ENCODE measurements at regions not wholly inside any gene's neighbourhood (a gene's known extent, or its start where the extent isn't known, plus 50 kb on each side); places are given as distances from the start of the nearest gene placed in this dataset.

GRCh38 chr12:38402811-38403210, 86.2 kb downstream of the ALG10B start:
- Mint-ChIP-seq H3K9me3 (peaks cover 0 to 14% (median 10%) of the 10 kb centered on the region in 8 donors), H3K27me3 (no peaks in the 10 kb centered on the region), H3K4me3 (no peak overlapping the region), H3K36me3 (no peaks in the 10 kb centered on the region), H3K27ac (no peak overlapping the region), H3K4me1 (no peaks in the 10 kb centered on the region)
- no peaks in the 10 kb centered on the region for H3K9me3 ChIP-seq (ENCODE audit: control insufficient read depth in 1 of 2, low read length in 2 of 2)
- intact Hi-C loops (cut with micrococcal nuclease), result no loop called here
- no peaks in the 10 kb centered on the region for H3K27me3 ChIP-seq (ENCODE audit: insufficient read depth, low read length)
- CTCF ChIA-PET (ENCODE audit: partially characterized antibody), result no interaction called here
- H3K36me3 ChIP-seq (ENCODE audit: insufficient read depth, low read length), result no peaks in the 10 kb centered on the region
- no peak overlapping the region for H3K4me3 ChIP-seq (ENCODE audit: low read length in 2 of 2)
- H3K27ac ChIP-seq (ENCODE audit: low read depth, low read length), result no peak overlapping the region
- no peak for DNase-seq
- no peaks in the 10 kb centered on the region for H3K4me1 ChIP-seq (ENCODE audit: insufficient read depth, low read length)
- POLR2A ChIA-PET (ENCODE audit: partially characterized antibody), result no interaction called here

DNA sequence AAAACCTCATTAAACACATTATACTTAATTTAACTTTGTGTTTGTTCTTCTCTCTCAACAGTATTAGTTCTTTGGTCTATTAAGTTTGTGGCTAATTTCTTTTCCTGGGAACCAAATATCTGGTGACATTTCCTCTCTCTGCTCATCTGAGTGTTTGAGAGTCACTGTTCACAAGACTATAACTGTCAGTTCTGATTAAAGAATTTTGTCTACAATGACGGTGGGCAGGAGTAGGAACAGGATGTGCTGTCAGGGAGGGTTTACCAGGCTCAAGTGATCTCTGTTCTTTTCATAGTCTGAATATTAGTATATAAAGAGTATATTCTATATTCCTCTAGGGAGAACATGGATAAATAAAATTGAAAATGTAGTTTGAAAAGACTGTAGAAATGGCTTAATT, 92.9 kb downstream of the ALG10B start:
- ChIA-PET CTCF (ENCODE audit: partially characterized antibody) (no interaction called here), POLR2A (ENCODE audit: partially characterized antibody) (no interaction called here)
- no peaks in the 10 kb centered on the region for H3K36me3 ChIP-seq (ENCODE audit: insufficient read depth, low read length)
- no peak overlapping the region for H3K27ac Mint-ChIP-seq
- no peaks in the 10 kb centered on the region for H3K27me3 ChIP-seq (ENCODE audit: insufficient read depth, low read length)
- no peaks in the 10 kb centered on the region for H3K4me1 Mint-ChIP-seq
- H3K9me3 Mint-ChIP-seq, result peaks cover 0 to 12% (median 2%) of the 10 kb centered on the region in 8 donors
- H3K36me3 Mint-ChIP-seq, result no peaks in the 10 kb centered on the region
- no peak for DNase-seq
- H3K4me3 ChIP-seq (ENCODE audit: low read length in 2 of 2), result no peak overlapping the region
- H3K9me3 ChIP-seq (ENCODE audit: control insufficient read depth in 1 of 2, low read length in 2 of 2), result no peaks in the 10 kb centered on the region
- intact Hi-C loops (cut with micrococcal nuclease), result no loop called here
- no peaks in the 10 kb centered on the region for H3K4me1 ChIP-seq (ENCODE audit: insufficient read depth, low read length)
- no peak overlapping the region for H3K27ac ChIP-seq (ENCODE audit: low read depth, low read length)
- no peak overlapping the region for H3K4me3 Mint-ChIP-seq
- H3K27me3 Mint-ChIP-seq, result no peaks in the 10 kb centered on the region

DNA sequence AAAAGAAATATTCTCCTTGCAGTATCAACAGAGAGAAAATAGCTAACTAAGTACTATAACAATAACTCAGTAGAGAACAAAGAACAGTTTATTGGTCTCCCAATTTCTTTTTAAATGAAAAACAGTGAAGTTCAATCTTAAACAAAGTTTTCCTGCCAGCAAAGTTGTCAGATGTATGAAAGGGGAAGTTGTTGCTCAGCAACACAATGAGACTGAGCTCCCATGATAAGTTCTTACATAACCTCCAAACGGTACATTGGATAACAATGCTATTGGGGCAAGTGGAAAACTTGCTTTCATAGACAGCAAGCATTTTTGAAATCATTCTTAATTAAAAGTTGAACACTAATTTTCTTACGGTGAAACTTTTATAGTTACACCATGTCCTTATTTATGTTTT, 94.9 kb downstream of the ALG10B start:
- H3K27me3 ChIP-seq (ENCODE audit: insufficient read depth, low read length), result no peaks in the 10 kb centered on the region
- ChIA-PET POLR2A (ENCODE audit: partially characterized antibody) (no interaction called here), CTCF (ENCODE audit: partially characterized antibody) (no interaction called here)
- H3K9me3 Mint-ChIP-seq, result peaks cover 0 to 7% (median 3%) of the 10 kb centered on the region in 8 donors
- H3K4me1 Mint-ChIP-seq, result no peaks in the 10 kb centered on the region
- H3K36me3 Mint-ChIP-seq, result no peaks in the 10 kb centered on the region
- no peak overlapping the region for H3K4me3 Mint-ChIP-seq
- H3K36me3 ChIP-seq (ENCODE audit: insufficient read depth, low read length), result no peaks in the 10 kb centered on the region
- no peak overlapping the region for H3K27ac Mint-ChIP-seq
- H3K27me3 Mint-ChIP-seq, result no peaks in the 10 kb centered on the region
- intact Hi-C loops (cut with micrococcal nuclease), result no loop called here
- H3K27ac ChIP-seq (ENCODE audit: low read depth, low read length), result no peak overlapping the region
- no peaks in the 10 kb centered on the region for H3K9me3 ChIP-seq (ENCODE audit: control insufficient read depth in 1 of 2, low read length in 2 of 2)
- H3K4me1 ChIP-seq (ENCODE audit: insufficient read depth, low read length), result no peaks in the 10 kb centered on the region
- DNase-seq, result no peak
- no peak overlapping the region for H3K4me3 ChIP-seq (ENCODE audit: low read length in 2 of 2)

GRCh38 chr12:38411946-38412345, 95.4 kb downstream of the ALG10B start:
- Histone ChIP-seq H3K27ac (ENCODE audit: low read depth, low read length) (no peak overlapping the region), H3K36me3 (ENCODE audit: insufficient read depth, low read length) (no peaks in the 10 kb centered on the region), H3K4me3 (ENCODE audit: low read length in 2 of 2) (no peak overlapping the region), H3K9me3 (ENCODE audit: control insufficient read depth in 1 of 2, low read length in 2 of 2) (no peaks in the 10 kb centered on the region), H3K4me1 (ENCODE audit: insufficient read depth, low read length) (no peaks in the 10 kb centered on the region), H3K27me3 (ENCODE audit: insufficient read depth, low read length) (no peaks in the 10 kb centered on the region)
- no peaks in the 10 kb centered on the region for H3K4me1 Mint-ChIP-seq
- intact Hi-C loops (cut with micrococcal nuclease), result no loop called here
- H3K36me3 Mint-ChIP-seq, result no peaks in the 10 kb centered on the region
- ChIA-PET CTCF (ENCODE audit: partially characterized antibody) (no interaction called here), POLR2A (ENCODE audit: partially characterized antibody) (no interaction called here)
- peaks cover 0 to 7% (median 2%) of the 10 kb centered on the region in 8 donors for H3K9me3 Mint-ChIP-seq
- H3K4me3 Mint-ChIP-seq, result no peak overlapping the region
- no peak for DNase-seq
- H3K27me3 Mint-ChIP-seq, result no peaks in the 10 kb centered on the region
- H3K27ac Mint-ChIP-seq, result no peak overlapping the region

DNA sequence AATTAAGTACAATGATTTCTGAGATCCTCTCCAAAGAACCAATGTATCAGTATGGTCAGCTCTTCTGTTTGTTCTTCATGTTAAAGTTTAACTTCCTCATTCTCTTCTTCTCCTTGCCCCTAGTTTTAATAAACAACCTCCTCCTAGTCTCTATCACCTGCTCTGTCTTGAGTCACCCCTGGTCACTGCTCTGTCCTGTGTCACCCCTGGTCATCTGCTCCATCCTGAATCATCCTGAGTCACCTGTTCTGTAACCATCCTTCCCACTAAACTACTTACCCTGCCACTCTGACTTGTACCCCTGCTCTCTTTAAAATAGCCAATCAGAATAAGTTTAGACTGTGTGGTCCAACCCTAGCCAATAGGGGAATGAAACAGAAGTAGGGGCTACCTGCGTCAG, 100.5 kb downstream of the ALG10B start:
- DNase-seq, result no peak
- intact Hi-C loops (cut with micrococcal nuclease), result no loop called here
- ChIA-PET POLR2A (ENCODE audit: partially characterized antibody) (no interaction called here), CTCF (ENCODE audit: partially characterized antibody) (no interaction called here)
- Mint-ChIP-seq H3K9me3 (peaks cover 0 to 19% (median 6%) of the 10 kb centered on the region in 8 donors), H3K4me1 (no peaks in the 10 kb centered on the region), H3K4me3 (no peak overlapping the region), H3K27ac (no peak overlapping the region), H3K36me3 (no peaks in the 10 kb centered on the region), H3K27me3 (no peaks in the 10 kb centered on the region)
- Histone ChIP-seq H3K4me3 (ENCODE audit: low read length in 2 of 2) (no peak overlapping the region), H3K27me3 (ENCODE audit: insufficient read depth, low read length) (no peaks in the 10 kb centered on the region), H3K4me1 (ENCODE audit: insufficient read depth, low read length) (no peaks in the 10 kb centered on the region), H3K36me3 (ENCODE audit: insufficient read depth, low read length) (no peaks in the 10 kb centered on the region), H3K27ac (ENCODE audit: low read depth, low read length) (no peak overlapping the region), H3K9me3 (ENCODE audit: control insufficient read depth in 1 of 2, low read length in 2 of 2) (no peaks in the 10 kb centered on the region)

DNA sequence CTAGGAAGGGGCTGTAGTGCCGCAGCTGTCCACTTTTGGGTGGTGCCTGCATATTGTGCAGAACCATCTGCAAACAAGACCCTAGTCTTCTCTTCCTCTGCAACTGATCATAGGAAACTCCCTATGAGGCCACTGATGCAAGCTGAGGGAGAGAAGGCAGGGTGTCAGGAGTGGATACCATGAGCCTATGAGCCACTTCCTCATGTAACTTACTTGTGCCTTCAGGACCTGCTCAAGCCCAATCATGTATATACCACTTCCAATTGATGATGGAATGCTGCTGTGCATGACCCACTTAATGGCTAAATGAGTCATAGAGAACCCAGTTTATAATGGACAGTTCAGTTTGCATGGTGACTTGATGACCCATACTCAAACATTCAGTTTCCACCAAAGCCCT, 107.9 kb downstream of the ALG10B start:
- H3K27ac Mint-ChIP-seq, result no peak overlapping the region
- H3K36me3 ChIP-seq (ENCODE audit: insufficient read depth, low read length), result no peaks in the 10 kb centered on the region
- intact Hi-C loops (cut with micrococcal nuclease), result no loop called here
- H3K27ac ChIP-seq (ENCODE audit: low read depth, low read length), result no peak overlapping the region
- H3K9me3 ChIP-seq (ENCODE audit: control insufficient read depth in 1 of 2, low read length in 2 of 2), result no peaks in the 10 kb centered on the region
- peaks cover 0 to 14% (median 6%) of the 10 kb centered on the region in 8 donors for H3K9me3 Mint-ChIP-seq
- peak in 1 of 5 donors; percentile 22 for DNase-seq
- H3K4me1 Mint-ChIP-seq, result no peaks in the 10 kb centered on the region
- no peak overlapping the region for H3K4me3 ChIP-seq (ENCODE audit: low read length in 2 of 2)
- CTCF ChIA-PET (ENCODE audit: partially characterized antibody), result no interaction called here
- no peaks in the 10 kb centered on the region for H3K27me3 ChIP-seq (ENCODE audit: insufficient read depth, low read length)
- no peak overlapping the region for H3K4me3 Mint-ChIP-seq
- H3K36me3 Mint-ChIP-seq, result no peaks in the 10 kb centered on the region
- H3K27me3 Mint-ChIP-seq, result no peaks in the 10 kb centered on the region
- no peaks in the 10 kb centered on the region for H3K4me1 ChIP-seq (ENCODE audit: insufficient read depth, low read length)
- POLR2A ChIA-PET (ENCODE audit: partially characterized antibody), result no interaction called here

DNA sequence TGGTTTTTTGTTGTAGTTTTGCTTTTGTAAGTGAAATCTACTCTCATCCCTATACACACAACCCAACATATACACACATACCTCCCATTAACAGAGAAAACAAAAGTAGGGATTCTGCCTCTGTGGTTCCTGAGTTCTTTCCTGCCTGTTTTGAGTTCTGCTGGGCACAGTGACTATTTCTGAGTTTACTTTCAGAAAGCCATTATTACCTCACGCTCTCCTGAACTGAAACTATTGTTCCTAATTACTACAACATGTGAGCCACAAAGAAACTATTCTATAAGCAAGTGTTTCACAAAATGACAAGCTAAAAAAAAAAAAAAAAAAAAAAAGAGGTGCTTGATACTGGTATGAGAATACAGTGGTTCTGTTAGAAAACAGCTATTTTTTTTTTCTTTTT, 110.9 kb downstream of the ALG10B start:
- H3K4me3 Mint-ChIP-seq, result no peak overlapping the region
- no peaks in the 10 kb centered on the region for H3K36me3 ChIP-seq (ENCODE audit: insufficient read depth, low read length)
- CTCF ChIA-PET (ENCODE audit: partially characterized antibody), result no interaction called here
- peaks cover 0 to 7% (median 0%) of the 10 kb centered on the region in 8 donors for H3K9me3 Mint-ChIP-seq
- no peak overlapping the region for H3K27ac Mint-ChIP-seq
- POLR2A ChIA-PET (ENCODE audit: partially characterized antibody), result no interaction called here
- H3K27me3 ChIP-seq (ENCODE audit: insufficient read depth, low read length), result no peaks in the 10 kb centered on the region
- no peak overlapping the region for H3K4me3 ChIP-seq (ENCODE audit: low read length in 2 of 2)
- no peaks in the 10 kb centered on the region for H3K4me1 ChIP-seq (ENCODE audit: insufficient read depth, low read length)
- H3K27ac ChIP-seq (ENCODE audit: low read depth, low read length), result no peak overlapping the region
- no peaks in the 10 kb centered on the region for H3K36me3 Mint-ChIP-seq
- intact Hi-C loops (cut with micrococcal nuclease), result no loop called here
- H3K9me3 ChIP-seq (ENCODE audit: control insufficient read depth in 1 of 2, low read length in 2 of 2), result no peaks in the 10 kb centered on the region
- DNase-seq, result no peak
- H3K4me1 Mint-ChIP-seq, result no peaks in the 10 kb centered on the region
- H3K27me3 Mint-ChIP-seq, result no peaks in the 10 kb centered on the region

- no peaks in the 10 kb centered on the region for H3K4me1 ChIP-seq (ENCODE audit: insufficient read depth, low read length)
- H3K36me3 Mint-ChIP-seq, result no peaks in the 10 kb centered on the region
- POLR2A ChIA-PET (ENCODE audit: partially characterized antibody), result no interaction called here
- no peaks in the 10 kb centered on the region for H3K27me3 ChIP-seq (ENCODE audit: insufficient read depth, low read length)
- intact Hi-C loops (cut with micrococcal nuclease), result no loop called here
- H3K4me3 Mint-ChIP-seq, result no peak overlapping the region
- DNase-seq, result no peak
- H3K27ac ChIP-seq (ENCODE audit: low read depth, low read length), result no peak overlapping the region
- H3K4me1 Mint-ChIP-seq, result no peaks in the 10 kb centered on the region
- H3K27me3 Mint-ChIP-seq, result no peaks in the 10 kb centered on the region
- CTCF ChIA-PET (ENCODE audit: partially characterized antibody), result no interaction called here
- H3K36me3 ChIP-seq (ENCODE audit: insufficient read depth, low read length), result no peaks in the 10 kb centered on the region
- H3K9me3 Mint-ChIP-seq, result peaks cover 0 to 10% (median 4%) of the 10 kb centered on the region in 8 donors
- H3K9me3 ChIP-seq (ENCODE audit: control insufficient read depth in 1 of 2, low read length in 2 of 2), result no peaks in the 10 kb centered on the region
- H3K27ac Mint-ChIP-seq, result no peak overlapping the region
- no peak overlapping the region for H3K4me3 ChIP-seq (ENCODE audit: low read length in 2 of 2)
These were observed 115.3 kb downstream of the ALG10B start for GRCh38 chr12:38431921-38432320.
